Uterus (tissue), 3 donors: ENCODE measurements at regions not wholly inside any gene's neighbourhood (a gene's known extent, or its start where the extent isn't known, plus 50 kb on each side); places are given as distances from the start of the nearest gene placed in this dataset.

Experiments used
- DNase-seq, 2 donors: peaks; one replicate each; pipeline ENCODE4 v3.0.0-alpha.2; 2019 to 2020
- H3K27ac ChIP-seq, 2 donors: fragments of 200-600 bp; sonication (generic); 1 replicate in 1 of 2; 2 replicates in 1 of 2; pipeline ENCODE4 v1.5.1; 2016 to 2018
- H3K27me3 ChIP-seq, 2 donors: fragments of 200-600 bp; sonication (generic); one replicate each; pipeline ENCODE4 v1.5.1; 2018 to 2019; ENCODE audit warnings: control low read depth in 1 of 2
- H3K36me3 ChIP-seq, 2 donors: fragments of 200-600 bp; sonication (generic); one replicate each; pipeline ENCODE4 v1.5.1; 2019; ENCODE audit warnings: control low read depth in 1 of 2
- H3K4me1 ChIP-seq, 2 donors: fragments of 200-600 bp; sonication (generic); one replicate each; pipeline ENCODE4 v1.5.1; 2018 to 2019; ENCODE audit warnings: control low read depth in 1 of 2
- H3K4me3 ChIP-seq, 2 donors: fragments of 200-600 bp; sonication (generic); 1 replicate in 1 of 2; 2 replicates in 1 of 2; pipeline ENCODE4 v1.5.1; 2018 to 2019; ENCODE audit warnings: mild to moderate bottlenecking in 1 of 2
- H3K9me3 ChIP-seq, 2 donors: fragments of 200-600 bp; sonication (generic); one replicate each; pipeline ENCODE4 v1.5.1; 2019; ENCODE audit warnings: control low read depth in 1 of 2
- CTCF ChIP-seq, 4 experiments: fragments of 200-600 bp in 2 of 4; fragments of 450-650 bp in 2 of 4; sonication (generic) in 2 of 4; IDR thresholded peaks; one replicate each; pipeline ENCODE4 v1.5.1; 2016 to 2019; ENCODE audit warnings: antibody characterized with exemption in 4 of 4, mild to moderate bottlenecking in 2 of 4, moderate library complexity in 1 of 4
- POLR2A ChIP-seq, 2 donors: fragments of 450-650 bp; IDR thresholded peaks; one replicate each; pipeline ENCODE4 v1.6.1; 2016; ENCODE audit warnings: antibody characterized with exemption in 2 of 2, mild to moderate bottlenecking in 1 of 2, moderate library complexity in 1 of 2
- intact Hi-C: fragments of 100-400 bp; cut with DNase I; formaldehyde crosslinking; loops from one replicate; pipeline ENCODE4 v1.15.1; 2023; ENCODE audit warnings: low total_unique reads
- donor health status: DM: yes; HTN: yes; CAD: no.

GRCh38 chr20:51249215-51249614 is 226.3 kb upstream of the KCNG1 start:
- Histone ChIP-seq H3K4me3 (no peak overlapping the region), H3K27me3 (no peaks in the 10 kb centered on the region), H3K9me3 (no peaks in the 10 kb centered on the region), H3K36me3 (no peaks in the 10 kb centered on the region), H3K27ac (no peak overlapping the region), H3K4me1 (no peaks in the 10 kb centered on the region)
- intact Hi-C loops = no loop called here
- TF ChIP-seq CTCF (IDR thresholded peaks at IDR 0.05) (no peak), POLR2A (IDR thresholded peaks at IDR 0.05) (no peak)
- DNase-seq = no peak

GRCh38 chr20:51244466-51244865 is 221.6 kb upstream of the KCNG1 start:
- H3K36me3 ChIP-seq = no peaks in the 10 kb centered on the region
- no peak for TF ChIP-seq CTCF (IDR thresholded peaks at IDR 0.05)
- no peak for TF ChIP-seq POLR2A (IDR thresholded peaks at IDR 0.05)
- H3K4me1 ChIP-seq = no peaks in the 10 kb centered on the region
- no peak overlapping the region for H3K27ac ChIP-seq
- no peak for DNase-seq
- H3K27me3 ChIP-seq = no peaks in the 10 kb centered on the region
- peaks cover 0 to 9% of the 10 kb centered on the region in 2 donors for H3K9me3 ChIP-seq
- intact Hi-C loops = no loop called here
- H3K4me3 ChIP-seq = no peak overlapping the region

GRCh38 chr20:51238675-51239305 is 215.9 kb upstream of the KCNG1 start:
- intact Hi-C loops = no loop called here
- H3K27ac ChIP-seq = no peak overlapping the region
- H3K4me3 ChIP-seq = no peak overlapping the region
- H3K4me1 ChIP-seq = no peaks in the 10 kb centered on the region
- no peaks in the 10 kb centered on the region for H3K27me3 ChIP-seq
- no peak for DNase-seq
- H3K36me3 ChIP-seq = no peaks in the 10 kb centered on the region
- H3K9me3 ChIP-seq = peaks cover 0 to 9% of the 10 kb centered on the region in 2 donors
- TF ChIP-seq POLR2A (IDR thresholded peaks at IDR 0.05) (no peak), CTCF (IDR thresholded peaks at IDR 0.05) (no peak)

DNA sequence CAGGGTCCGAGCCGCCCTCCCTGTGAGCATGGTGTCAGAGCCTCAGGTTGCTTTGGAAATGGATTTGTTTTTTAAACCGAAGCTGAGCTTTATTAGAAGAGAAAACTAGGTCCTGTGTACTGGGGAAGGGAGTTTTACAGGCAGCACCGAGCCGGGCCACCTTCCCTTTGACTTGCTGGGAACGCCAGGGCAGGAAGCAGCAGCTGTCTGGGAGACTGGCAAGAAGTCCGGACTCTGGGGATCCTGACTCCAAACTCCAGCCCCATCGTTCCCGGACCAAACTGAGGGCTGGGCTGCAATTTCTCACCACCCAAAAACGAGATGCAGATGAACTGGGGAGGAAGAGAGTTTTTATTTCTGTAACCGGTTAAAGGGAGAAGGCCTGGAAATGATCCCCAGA is 214.9 kb upstream of the KCNG1 start:
- Histone ChIP-seq H3K36me3 (no peaks in the 10 kb centered on the region), H3K27me3 (no peaks in the 10 kb centered on the region), H3K4me1 (no peaks in the 10 kb centered on the region), H3K27ac (no peak overlapping the region), H3K4me3 (no peak overlapping the region), H3K9me3 (peaks cover 0 to 7% of the 10 kb centered on the region in 2 donors)
- intact Hi-C loops = no loop called here
- DNase-seq = no peak
- TF ChIP-seq POLR2A (IDR thresholded peaks at IDR 0.05) (no peak), CTCF (IDR thresholded peaks at IDR 0.05) (no peak)

GRCh38 chr20:51237278-51237677 is 214.4 kb upstream of the KCNG1 start:
- no peak overlapping the region for H3K27ac ChIP-seq
- intact Hi-C loops = no loop called here
- no peak for TF ChIP-seq CTCF (IDR thresholded peaks at IDR 0.05)
- no peak for TF ChIP-seq POLR2A (IDR thresholded peaks at IDR 0.05)
- H3K27me3 ChIP-seq = no peaks in the 10 kb centered on the region
- no peak for DNase-seq
- no peaks in the 10 kb centered on the region for H3K36me3 ChIP-seq
- no peak overlapping the region for H3K4me3 ChIP-seq
- no peaks in the 10 kb centered on the region for H3K4me1 ChIP-seq
- peaks cover 0 to 7% of the 10 kb centered on the region in 2 donors for H3K9me3 ChIP-seq
